Sciatic nerve (tissue), 2 donors: ENCODE measurements at regions not wholly inside any gene's neighbourhood (a gene's known extent, or its start where the extent isn't known, plus 50 kb on each side); places are given as distances from the start of the nearest gene placed in this dataset.
"Not testable (repeated sequence)": the region's sequence is repeated elsewhere in the genome, so short reads cannot be mapped to it uniquely, and the experiment has no call there.

Source experiments
- ATAC-seq: fragments of 200-7000 bp; cut with Tn5 transposase; one replicate; pipeline ENCODE4 v1.9.1; 2020; ENCODE audit warnings: mild to moderate bottlenecking, moderate library complexity
- DNase-seq: peaks from one replicate; pipeline ENCODE4 v3.0.0-alpha.2; 2020; ENCODE audit warnings: low spot score
- intact Hi-C: fragments of 100-400 bp; cut with DNase I; formaldehyde crosslinking; loops from one replicate; pipeline ENCODE4 v1.14.2; 2022
- donor health status: DM: no; HTN: no; CAD: no.
- donor health status: DM: no; HTN: no; CAD: no.

DNA sequence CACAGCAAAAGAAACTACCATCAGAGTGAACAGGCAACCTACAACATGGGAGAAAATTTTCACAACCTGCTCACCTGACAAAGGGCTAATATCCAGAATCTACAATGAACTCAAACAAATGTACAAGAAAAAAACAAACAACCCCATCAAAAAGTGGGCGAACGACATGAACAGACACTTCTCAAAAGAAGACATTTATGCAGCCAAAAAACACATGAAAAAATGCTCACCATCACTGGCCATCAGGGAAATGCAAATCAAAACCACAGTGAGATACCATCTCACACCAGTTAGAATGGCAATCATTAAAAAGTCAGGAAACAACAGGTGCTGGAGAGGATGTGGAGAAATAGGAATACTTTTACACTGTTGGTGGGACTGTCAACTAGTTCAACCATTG lies 207.8 kb downstream of the USP6NL start:
- DNase-seq, ATAC-seq, intact Hi-C loops: not testable (repeated sequence)

DNA sequence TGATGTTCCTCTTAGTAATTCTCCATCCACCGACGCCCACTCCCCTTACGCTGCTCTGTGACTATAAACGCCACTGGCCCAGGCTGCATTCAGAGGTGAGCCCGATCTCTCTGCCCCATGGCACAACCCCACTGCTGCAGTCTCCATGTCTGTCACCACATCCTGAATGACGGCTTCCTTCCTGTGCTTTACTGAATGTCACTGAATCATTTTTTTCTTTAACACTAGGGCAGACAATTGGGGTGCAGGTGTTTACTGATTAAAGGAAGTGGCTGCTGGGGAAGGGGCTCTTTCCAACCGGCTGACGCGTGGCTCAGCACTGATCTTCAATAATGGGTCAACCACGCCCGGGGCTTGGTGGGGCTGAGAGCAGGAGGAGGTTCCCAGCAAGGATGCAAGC lies 208.3 kb downstream of the USP6NL start:
- DNase-seq = no peak
- no peak for ATAC-seq
- intact Hi-C loops = no loop called here

DNA sequence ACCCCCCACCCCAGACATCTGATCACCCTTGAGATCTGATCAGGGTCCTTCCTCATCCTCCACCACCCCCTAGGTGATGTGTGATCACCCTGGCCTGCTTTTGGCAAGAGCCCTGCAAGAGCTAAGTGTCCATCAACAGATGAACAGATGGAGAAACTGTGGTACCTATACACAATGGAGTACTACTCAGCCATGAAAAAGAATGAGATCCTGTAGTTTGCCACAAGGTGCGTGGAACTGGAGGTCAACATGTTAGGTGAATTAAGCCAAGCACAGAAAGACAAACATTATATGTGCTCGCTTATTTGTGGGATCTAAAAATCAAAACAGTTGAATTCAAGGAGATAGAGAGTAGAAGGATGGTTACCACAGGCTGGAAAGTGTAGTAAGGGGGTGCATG lies 209.1 kb downstream of the USP6NL start:
- DNase-seq (no peak), ATAC-seq (no peak)
- intact Hi-C loops = no loop called here

DNA sequence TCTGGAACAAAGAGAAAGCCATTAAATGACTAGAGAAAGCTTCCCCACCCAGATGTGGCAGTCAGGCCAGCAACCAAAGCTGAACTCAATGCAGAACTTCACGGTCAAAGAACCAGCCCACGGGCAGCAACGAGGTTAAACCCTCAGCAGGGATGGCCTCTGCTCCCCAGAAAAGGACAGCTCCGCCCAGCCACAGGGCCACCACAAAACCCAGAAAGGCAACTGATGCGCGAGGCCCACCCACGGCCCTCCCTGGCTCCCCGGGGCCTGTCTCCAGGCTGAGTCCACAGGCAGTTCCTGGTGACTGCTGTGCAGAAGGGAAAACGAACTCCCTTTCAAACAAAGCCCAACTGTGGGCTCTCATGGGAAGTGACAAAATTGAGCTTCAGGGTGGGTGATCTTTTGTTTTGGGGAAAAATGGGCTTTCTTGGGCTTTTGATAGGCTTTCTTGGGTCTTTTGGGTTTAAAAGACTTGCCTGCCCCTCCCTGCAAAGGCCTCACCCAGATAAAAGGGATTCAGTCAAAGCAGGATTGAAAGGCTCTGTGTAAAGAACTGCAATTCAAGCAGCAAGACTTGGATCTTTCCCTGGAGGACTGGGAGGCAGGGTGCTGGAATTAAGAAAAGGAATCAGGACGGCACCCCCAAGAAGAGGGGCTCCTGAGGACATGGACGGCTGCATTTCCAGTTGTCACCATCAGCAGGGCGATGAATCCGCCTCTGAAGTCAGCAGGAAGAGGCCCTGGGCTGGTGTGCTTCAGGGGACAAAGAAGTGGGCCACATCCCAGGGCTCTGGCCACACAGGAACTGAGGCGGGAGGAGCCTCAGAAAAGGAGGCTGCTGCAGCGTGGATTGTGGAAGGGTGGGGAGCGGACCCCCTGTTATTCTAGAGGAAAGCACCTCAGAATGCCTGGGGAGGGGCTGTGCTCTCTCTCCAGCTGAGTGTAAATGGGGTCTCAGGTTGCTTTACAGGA lies 209.9 kb downstream of the USP6NL start:
- peak; percentile 32 for DNase-seq
- ATAC-seq = no peak
- intact Hi-C loops = no loop called here

DNA sequence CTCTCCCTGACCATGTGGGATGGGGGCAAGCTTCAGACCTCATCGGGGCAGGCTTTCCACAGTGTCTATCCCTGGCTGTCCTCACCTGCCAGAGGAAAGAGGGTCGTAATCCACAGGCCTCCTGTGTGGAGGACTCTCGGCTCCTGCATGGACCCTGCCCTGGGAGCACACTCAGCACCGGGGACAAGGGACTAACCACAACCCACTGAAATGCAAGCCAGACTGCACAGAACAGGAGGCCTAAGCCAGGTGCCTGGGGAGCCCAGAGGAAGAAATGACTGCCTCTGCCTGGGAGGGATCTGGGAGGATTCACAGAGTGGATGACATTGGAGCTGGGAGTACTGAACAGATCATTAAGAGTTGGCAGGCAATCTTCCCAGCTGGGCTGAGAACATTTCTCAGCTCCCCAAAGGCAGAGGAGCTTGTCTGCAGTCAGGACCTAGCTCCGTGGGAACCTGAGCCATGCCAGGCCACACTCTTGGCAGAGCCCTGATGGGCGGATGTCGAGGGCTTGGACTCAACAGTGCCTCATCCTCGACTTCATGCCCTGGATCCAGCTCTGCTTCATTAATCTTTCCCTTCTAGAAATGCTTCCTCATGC lies 213.4 kb downstream of the USP6NL start:
- DNase-seq (peak; percentile 57), ATAC-seq (peak; percentile 88)
- intact Hi-C loops = no loop called here

DNA sequence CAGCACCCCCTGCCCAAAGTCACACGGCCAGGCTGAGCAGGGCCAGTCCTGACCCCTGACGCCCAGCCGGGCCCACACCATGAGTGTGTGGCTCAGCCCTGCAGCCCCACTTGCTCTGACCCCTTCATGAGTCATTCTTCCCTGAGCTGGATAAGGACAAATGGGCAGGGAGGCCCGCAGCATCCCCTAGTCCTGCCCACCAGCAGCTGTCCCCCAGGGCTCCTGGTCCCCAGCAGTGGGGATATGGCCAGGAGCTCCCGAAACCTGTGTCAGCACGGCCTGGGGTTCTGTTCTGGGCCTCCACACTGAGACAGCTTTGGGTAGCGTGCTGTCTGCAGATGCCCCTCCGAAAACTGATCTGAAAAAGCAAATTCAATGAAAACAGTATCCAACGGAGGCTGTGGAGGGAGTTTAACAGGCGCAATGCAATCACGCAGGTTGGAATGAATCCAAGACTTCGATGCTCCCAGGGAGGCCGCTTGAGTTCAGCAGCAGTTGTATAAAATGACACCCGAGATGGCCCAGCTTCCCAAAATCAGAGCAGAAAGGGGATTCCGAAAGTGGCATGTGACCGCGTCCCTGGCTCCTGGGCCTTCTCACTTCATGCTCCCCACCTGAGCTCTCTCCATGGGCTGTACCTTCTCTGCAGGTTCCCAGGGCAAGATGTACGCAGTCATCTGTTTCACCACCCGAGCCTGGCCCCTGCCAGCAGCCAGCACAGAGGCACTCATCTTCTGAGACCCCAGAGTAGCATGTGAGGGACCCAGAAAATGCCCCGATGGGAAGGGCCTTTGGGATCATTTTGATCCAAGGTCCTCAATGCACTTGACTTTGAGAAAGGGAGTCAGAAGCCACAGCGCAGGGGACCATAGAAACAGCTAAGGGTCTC lies 214.1 kb downstream of the USP6NL start:
- ATAC-seq = peak; percentile 31
- peak; percentile 36 for DNase-seq
- intact Hi-C loops = no loop called here

DNA sequence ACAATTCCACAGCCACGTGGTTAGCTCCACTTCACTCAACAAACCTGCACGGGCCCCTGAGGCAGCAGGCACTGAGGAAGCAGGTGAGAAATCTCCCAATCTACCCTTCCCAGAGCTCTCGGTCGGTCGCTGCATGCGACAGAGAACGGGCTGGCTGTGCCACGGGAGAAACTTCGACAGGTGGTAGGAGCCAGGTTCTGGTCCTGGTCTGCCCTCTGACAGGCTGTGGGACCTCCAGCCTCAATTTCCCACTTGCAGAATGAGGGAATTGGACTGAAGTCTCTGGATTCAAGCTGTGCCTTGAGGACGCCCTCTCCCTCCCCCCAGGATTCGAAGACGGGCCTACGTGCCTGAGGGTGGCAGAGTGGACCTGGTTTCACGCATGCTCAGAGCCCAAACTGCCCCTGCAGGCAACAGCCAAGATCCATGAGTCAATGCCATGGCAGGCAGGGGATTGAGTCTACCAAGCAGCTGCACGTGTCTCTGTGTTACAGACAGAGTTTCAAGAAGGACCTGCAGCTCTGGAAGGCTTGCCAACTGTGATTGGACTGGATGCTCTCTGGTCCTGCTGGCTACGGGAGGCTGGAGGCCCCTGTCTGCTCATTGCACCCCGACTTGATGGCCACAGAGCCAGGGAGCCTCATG lies 215.0 kb downstream of the USP6NL start:
- DNase-seq = peak; percentile 27
- no peak for ATAC-seq
- intact Hi-C loops = no loop called here

DNA sequence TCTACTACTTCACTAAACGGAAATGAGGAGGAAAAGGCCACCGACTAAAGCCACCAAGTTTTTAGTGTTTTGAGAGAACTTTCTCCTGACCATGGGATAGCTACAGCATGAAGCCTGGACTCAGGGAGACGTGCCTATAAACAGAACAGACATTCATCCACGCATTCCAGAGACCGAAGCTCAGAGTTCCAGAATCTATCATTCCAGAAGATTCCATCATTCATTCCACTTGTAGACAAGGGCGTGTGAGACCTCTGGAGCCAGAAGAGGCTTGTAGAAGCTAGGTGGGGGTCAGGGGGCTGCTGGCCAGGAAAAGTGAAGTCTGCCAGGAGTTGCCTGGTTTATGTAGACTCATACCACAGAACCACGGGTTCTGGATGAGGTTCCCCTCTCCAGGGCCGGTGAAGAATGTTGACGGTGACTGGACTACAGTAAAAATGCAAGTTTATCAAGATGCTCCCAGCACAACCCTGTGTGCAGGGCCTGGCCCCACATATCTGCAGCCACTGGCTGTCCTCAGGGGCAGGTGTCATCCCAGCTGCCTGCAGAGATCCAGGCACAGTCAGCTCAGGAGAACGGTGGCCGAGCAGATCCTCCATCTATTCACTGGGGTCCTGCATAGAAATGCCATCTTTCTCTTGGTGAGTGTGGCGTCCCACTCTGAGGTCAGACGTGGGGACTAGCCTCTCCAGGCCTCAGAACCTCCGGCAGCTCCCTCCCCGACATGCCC lies 215.7 kb downstream of the USP6NL start:
- intact Hi-C loops = no loop called here
- ATAC-seq = no peak
- peak; percentile 30 for DNase-seq

DNA sequence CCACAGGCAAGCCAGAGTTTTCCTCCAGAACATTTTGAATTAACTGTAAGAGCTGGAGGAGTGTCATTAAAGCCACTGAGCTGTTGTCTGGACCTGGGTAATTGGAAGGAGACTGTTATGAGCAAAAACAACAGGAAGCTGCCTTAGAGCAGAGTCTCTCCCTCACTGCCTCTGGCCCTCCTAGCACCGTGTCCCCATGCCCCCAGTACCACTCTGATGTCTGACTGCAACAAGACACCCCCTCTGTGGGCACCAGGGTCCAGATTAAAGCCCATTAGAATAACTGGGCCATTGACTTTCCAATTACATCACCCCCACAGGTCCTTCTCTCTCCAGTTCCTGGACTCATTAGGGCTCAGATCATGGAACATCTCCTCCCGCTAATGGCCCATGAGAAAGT lies 216.3 kb downstream of the USP6NL start:
- ATAC-seq (no peak), DNase-seq (no peak)
- intact Hi-C loops = no loop called here

DNA sequence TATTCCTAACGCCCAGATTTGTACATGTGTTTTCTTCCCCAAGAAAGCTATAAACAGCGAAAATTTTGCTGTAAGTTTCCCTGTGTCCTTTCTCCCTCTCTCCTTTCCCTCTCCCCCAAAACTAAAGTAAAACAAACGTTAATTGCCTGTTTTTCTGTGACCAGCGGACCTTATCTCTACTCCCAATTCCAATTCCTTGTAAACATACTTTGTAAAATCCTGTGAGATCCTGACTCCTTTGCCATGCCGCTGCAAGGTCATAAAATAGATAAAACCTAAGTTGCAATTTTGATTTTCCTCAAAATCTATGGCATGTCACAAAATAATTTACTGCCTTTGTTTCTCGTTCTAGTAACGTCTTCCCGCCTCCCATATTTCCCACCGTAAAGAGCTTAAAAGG lies 217.6 kb downstream of the USP6NL start:
- ATAC-seq = no peak
- intact Hi-C loops = no loop called here
- DNase-seq = no peak

DNA sequence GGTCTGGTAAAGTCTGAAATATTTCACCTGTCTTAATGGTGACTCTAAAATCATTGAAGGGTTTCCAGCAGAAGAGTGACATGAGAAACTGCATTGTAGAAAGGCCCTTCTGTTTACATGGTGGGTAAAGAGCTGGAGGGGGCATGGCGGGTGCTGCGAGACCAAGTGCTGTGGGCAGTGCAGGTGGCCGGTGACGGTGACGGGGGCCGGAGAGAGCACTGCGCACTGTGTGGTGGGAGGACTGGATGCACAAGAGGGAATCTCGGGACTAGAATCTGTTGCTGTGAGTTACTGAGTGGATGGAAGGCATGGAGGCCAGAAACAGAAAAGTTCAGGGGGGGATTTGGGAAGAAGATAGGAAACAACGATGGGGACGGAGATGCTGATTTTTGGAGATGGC lies 218.7 kb downstream of the USP6NL start:
- intact Hi-C loops = no loop called here
- ATAC-seq (no peak), DNase-seq (no peak)

DNA sequence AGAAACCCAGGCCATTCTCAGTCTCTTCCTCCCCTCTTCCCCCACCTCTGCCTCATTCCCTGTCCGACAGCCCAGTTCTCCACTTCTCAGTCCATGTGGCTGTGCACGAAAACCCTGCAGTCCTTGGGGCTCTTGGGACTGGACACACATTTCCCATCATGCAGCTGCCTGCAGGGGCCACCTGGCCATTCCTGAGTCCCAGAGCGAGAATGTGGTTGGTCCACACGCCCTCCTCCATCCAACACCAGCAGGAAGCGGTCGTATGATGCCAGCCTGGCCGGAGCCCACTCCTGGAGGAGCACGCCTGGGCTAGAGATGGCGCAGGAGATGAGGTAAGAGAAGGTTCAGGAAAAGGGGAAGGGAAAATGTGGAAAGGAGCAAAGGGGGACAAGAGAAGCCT lies 222.5 kb downstream of the USP6NL start:
- ATAC-seq (no peak), DNase-seq (no peak)
- intact Hi-C loops = no loop called here

DNA sequence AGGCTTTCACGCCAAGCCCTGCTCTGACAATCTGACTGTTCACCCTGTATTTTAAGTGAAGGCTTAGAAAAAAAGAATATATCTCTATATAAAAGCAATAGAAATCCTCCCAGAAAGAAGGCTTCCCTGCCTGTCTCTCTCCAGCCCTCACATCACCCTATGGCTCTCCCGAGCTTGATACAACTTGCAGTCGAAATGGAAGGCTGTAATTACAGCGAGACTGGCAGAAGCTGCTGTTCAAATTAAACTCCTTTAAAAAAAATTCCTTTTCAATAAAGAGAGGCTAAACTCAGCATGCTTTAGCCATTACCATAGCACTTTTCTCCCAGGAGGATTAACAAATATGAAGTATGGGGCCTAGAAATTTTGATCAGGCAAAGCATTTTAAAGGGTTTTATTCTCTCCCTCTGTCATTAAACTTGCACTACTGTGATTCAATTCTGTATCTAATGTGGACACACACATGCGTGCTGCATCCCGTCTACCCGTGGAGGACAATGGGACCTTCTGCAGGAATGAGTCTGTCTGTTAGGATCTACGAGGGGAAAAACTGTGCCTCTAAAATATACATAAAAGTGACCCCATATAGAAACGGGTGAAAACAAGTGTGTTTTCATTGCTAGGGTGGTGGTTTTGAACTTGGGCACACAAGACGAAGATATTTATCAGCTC lies 223.8 kb downstream of the USP6NL start:
- ATAC-seq (no peak), DNase-seq (no peak)
- intact Hi-C loops = no loop called here

DNA sequence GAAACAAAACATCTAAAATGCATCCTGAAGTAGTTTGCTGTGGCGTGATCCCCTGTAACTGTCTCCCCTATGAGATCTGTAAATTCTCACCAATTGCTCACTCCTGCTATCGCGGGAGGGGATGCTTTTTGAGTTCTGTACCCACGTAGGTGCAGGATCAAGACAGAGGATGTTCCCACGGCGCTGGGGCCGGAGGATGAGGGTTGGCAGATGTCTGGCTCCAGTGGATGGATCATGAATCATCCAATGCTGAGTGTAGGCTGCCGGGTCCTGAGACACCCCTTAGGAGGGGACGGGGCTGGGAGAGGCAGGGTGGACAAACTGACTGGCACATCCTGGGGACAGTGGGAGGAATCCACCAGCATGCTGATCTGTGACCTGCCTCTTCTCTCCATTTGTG lies 224.4 kb downstream of the USP6NL start:
- ATAC-seq (peak; percentile 32), DNase-seq (no peak)
- intact Hi-C loops = no loop called here
